Heart left ventricle (tissue), 13 donors: ENCODE measurements at regions not wholly inside any gene's neighbourhood (a gene's known extent, or its start where the extent isn't known, plus 50 kb on each side); places are given as distances from the start of the nearest gene placed in this dataset.

Experiments
- POLR2A ChIP-seq, 2 donors: fragments of 450-650 bp; IDR thresholded peaks; one replicate each; pipeline ENCODE4 v1.6.1; 2017; ENCODE audit warnings: antibody characterized with exemption in 2 of 2, mild to moderate bottlenecking in 2 of 2, moderate library complexity in 2 of 2
- TF ChIP-seq, protein P1 (sequence below), 12 donors: fragments of 200-600 bp; sonication (generic) in 4 of 12; IDR thresholded peaks; one replicate each; pipeline versions ENCODE4 v1.5.0 to v1.8.0; 2018 to 2022; ENCODE audit warnings: antibody characterized with exemption in 12 of 12, mild to moderate bottlenecking in 5 of 12
- donor health status: ischemic (EF 13 %, LVEDD 7.1; RV severe dilation, severe dysfunction).
- donor health status: DM: no; HTN: yes; CAD: no.
- donor health status: DM: no; HTN: no; CAD: no.
- donor health status: ischemic (EF 25% LVEDD 6.9; RV normal size, moderate dysfunction).
- donor health status: ischemic (EF 25% LVEDD 5.7; RV mildly dilated, moderate dysfunction).
- donor health status: ischemic (EF 35%, LVEDD 5.7; RV mildly dilated, moderate dysfunction).
- donor health status: nonischemic (EF 11% LVEDD 7.7; RV severe dilation, severe dysfunction).
- donor health status: DM: yes; HTN: yes; CAD: no.
- donor health status: PGD.
- donor health status: ischemic (EF 29% LVEDD 5.4; RV normal size, mild dysfunction).
- donor health status: nonischemic (EF 23%, LVEDD 6.1; RV moderate dilation, normal function).

DNA sequence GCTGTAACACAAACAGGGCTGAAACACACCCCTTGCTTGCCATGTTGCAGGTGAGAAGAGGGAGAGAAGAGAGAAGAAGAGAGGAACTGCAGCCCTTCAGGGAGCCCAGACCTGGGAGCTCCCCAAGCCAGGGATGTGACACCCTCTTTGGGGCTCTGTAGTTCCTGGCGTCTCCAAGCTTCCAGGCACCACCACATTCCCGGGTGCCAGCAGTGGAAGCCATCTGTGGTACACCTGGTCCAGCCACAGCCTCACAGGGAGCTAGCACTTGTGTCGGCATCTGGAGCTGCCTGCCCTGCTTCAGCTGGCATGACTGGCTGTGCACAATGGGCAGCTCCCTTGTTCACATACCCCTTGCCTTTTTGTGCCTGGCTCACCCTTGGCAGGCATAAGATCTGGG lies 182.1 kb downstream of the DEPDC1B start:
- TF ChIP-seq POLR2A (IDR thresholded peaks at IDR 0.05), result no peak
- TF ChIP-seq, protein P1, sequence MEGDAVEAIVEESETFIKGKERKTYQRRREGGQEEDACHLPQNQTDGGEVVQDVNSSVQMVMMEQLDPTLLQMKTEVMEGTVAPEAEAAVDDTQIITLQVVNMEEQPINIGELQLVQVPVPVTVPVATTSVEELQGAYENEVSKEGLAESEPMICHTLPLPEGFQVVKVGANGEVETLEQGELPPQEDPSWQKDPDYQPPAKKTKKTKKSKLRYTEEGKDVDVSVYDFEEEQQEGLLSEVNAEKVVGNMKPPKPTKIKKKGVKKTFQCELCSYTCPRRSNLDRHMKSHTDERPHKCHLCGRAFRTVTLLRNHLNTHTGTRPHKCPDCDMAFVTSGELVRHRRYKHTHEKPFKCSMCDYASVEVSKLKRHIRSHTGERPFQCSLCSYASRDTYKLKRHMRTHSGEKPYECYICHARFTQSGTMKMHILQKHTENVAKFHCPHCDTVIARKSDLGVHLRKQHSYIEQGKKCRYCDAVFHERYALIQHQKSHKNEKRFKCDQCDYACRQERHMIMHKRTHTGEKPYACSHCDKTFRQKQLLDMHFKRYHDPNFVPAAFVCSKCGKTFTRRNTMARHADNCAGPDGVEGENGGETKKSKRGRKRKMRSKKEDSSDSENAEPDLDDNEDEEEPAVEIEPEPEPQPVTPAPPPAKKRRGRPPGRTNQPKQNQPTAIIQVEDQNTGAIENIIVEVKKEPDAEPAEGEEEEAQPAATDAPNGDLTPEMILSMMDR (IDR thresholded peaks at IDR 0.05), result no peak
